GM18951 (cell line): ENCODE measurements at regions not wholly inside any gene's neighbourhood (a gene's known extent, or its start where the extent isn't known, plus 50 kb on each side); places are given as distances from the start of the nearest gene placed in this dataset.
"Not testable (repeated sequence)": the region's sequence is repeated elsewhere in the genome, so short reads cannot be mapped to it uniquely, and the experiment has no call there.

Experiments used
- POLR2A ChIP-seq: IDR thresholded peaks from 4 replicates; pipeline ENCODE4 v1.6.1; 2011; ENCODE audit warnings: mild to moderate bottlenecking; ENCODE audit not compliant: insufficient read length, insufficient read depth; ENCODE audit errors: extremely low read depth
- in situ Hi-C: fragments of 300-500 bp; cut with MboI; formaldehyde crosslinking; loops from one replicate; pipeline ENCODE4 v1.12.0; 2022; ENCODE audit warnings: low sequenced_read_pairs, mixed read lengths, inconsistent platforms; ENCODE audit not compliant: unreplicated experiment

GRCh38 chr3:106347350-106347749, 478.5 kb upstream of the CBLB start:
- in situ Hi-C loops, result no loop called here
- no peak for TF ChIP-seq POLR2A

DNA sequence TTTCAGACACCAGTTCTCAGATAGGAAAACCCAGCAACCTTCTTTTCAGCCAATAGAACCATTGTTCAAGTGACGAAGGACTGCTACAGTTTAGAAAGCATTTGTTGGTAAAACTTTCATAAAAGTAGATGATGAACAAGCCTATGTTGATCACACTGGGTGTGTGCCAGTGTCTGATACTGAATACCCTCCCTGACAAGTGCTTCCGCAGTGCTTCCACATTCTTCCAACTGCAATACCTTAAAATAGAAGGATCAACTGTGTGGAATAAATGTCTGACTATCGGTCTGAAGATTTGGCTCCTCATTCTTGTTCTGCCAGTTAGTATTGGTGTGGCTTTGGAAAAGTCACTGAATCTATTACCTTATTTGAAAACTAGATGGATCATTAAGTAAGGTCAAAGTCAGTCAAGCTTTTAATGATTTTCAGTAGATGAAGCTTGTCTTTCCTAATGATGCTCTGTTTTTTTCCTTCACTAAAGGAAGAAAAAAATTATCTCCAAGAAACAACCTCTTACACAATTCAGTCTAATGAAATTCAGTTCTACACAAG, 479.4 kb upstream of the CBLB start:
- TF ChIP-seq POLR2A, result no peak
- in situ Hi-C loops, result no loop called here

DNA sequence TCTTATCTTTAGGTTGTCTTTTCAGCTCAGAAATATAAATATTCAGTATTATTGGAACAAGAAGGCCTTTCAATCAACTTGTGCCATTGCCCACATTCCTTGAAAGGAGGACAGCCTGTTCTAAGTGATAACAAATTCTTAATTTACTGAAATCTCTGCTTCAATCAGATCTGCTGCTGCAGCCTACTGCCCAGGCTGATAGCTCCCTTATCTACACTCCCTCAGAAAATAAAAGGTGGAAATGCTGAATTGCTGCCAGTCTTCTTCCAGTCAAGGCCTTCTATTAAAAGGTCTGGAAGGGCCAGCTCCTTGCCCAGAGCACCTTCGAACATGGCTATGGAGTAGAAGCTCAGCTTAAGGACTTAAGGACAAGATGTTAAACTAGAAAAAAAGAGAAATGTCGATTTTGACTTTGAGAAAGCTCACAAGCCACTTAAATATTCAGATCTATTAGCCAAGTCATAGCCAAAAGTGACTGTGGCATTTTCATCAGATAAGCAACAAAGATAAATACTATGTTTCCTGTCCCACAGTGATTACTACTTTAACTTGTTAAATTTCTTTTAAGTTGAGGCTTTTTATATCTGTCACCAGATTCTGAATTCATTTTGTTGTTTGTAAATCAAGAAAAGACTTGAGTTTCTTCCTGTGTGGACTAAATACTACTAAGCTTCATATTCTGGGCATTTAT, 480.5 kb upstream of the CBLB start:
- no peak for TF ChIP-seq POLR2A
- in situ Hi-C loops, result no loop called here

GRCh38 chr3:106355873-106356272, 487.1 kb upstream of the CBLB start:
- no peak for TF ChIP-seq POLR2A
- in situ Hi-C loops, result no loop called here

DNA sequence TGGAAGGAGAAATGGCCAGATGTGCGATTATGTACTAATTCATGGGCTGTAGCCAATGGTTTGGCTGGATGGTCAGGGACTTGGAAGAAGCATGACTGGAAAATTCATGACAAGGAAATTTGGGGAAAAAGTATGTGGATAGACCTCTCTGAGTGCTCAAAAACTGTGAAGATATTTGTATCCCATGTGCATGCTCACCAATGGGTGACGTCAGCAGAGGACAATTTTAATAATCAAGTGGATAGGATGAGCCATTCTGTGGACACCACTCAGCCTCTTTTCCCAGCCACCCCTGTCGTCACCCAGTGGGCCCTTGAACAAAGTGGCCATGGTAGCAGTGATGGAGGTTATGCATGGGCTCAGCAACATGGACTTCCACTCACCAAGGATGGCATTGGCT, 490.9 kb upstream of the CBLB start:
- TF ChIP-seq POLR2A, result no peak
- in situ Hi-C loops, result no loop called here

GRCh38 chr3:106360901-106361300, 492.1 kb upstream of the CBLB start:
- in situ Hi-C loops, result not testable (repeated sequence)

- in situ Hi-C loops, result no loop called here
- TF ChIP-seq POLR2A, result no peak
These were observed 495.7 kb upstream of the CBLB start for GRCh38 chr3:106364477-106364876.

- in situ Hi-C loops, result no loop called here
- no peak for TF ChIP-seq POLR2A
These were observed 496.4 kb upstream of the CBLB start for GRCh38 chr3:106365061-106365691.

GRCh38 chr3:106366352-106366751, 497.5 kb upstream of the CBLB start:
- TF ChIP-seq POLR2A, result no peak
- in situ Hi-C loops, result no loop called here

DNA sequence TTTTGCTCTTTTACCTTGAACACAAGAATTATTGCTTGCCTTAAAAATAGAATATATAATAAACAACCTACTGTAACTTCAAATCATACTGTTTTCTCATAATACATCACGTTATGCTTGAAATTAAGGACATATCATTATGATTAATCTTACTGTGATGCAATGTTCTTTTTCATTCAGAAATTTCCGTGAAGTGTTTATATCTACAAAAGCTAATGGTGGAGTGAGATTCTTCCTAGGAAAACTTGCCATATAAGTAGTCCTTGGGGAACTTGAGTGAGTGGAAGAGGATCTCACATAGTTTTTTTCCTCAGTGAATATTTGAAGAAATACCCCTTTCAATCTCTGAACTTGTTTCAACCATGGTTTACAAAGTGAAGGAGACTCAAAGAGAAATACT, 498.7 kb upstream of the CBLB start:
- in situ Hi-C loops, result no loop called here
- no peak for TF ChIP-seq POLR2A

DNA sequence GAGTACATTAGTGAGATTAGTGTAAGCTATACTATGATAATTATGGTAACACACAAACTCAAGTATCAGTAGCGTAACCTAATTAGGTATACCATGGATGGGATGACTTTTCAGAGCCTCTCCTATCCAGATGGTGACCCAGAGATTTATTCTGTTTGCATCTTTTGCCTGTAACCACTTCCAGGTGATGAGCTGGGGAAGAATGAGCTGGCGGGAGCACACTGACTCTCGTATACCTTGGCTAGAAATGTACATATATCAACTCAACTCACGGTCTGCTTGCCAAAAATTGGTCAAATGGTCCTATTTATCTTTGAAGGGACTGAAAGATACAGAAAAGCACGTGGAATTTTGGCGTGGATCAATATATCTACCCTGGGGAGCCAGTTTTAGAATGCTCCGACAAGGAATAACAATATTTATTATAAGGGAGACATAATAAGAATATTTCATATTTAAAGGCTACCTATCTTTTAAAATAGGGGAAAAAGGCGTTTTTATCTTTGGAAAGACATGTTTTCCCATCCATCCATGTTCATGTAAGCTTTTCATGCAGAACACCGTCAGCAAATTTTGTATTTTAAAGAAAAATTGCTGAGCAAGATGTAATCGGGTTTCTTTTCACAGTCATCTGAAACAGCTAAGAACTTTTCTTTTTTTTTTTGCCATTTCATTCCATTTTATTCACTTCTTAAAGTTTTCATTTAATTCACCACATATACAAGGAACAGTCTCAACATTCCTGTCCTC, 502.6 kb upstream of the CBLB start:
- no peak for TF ChIP-seq POLR2A
- in situ Hi-C loops, result no loop called here

- no peak for TF ChIP-seq POLR2A
- in situ Hi-C loops, result no loop called here
These were observed 503.4 kb upstream of the CBLB start for GRCh38 chr3:106371971-106372805.

DNA sequence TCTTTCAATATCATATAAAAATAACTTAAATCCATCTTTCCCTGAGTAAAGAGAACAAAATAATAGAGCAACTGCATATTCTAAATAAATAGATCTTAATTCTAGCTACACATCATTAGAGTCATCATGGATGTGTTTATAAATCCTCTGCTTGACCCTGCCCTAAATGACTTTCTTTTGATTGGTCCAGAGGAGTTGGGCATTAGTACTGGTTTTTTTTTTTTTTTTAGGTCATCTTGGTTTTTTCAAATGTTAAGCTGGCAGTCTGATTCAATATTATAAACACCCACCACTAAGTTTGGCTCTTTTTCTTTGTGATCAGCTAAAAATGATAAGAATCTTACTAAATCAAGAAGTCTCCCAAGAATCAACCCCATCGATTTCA, 504.0 kb upstream of the CBLB start:
- TF ChIP-seq POLR2A, result no peak
- in situ Hi-C loops, result no loop called here

DNA sequence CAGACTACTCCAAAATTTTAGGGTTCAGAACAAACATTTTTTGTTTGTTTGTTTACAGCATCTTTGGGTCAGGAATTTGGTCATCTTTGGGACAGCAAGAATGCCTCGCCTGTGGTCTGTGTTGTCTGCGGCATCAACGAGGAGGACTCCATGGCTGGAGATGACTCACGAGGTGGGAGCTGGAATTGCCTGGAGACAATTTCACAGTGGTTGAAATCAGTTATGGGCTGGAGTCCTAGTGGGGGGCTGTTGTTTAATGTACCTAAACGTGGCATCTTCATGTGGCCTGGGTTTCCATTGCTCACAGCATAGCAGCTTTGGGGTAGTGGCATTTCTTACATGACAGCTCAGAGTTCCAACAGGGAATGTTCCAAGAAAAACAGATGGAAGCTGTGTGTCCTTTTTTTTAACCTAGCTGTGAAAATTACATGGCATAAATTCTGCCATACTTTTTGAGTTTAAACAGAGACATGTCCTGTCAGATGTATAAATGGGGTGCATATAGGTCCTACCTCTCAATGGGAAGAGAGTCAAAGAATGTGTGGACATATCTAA, 507.3 kb upstream of the CBLB start:
- TF ChIP-seq POLR2A, result no peak
- in situ Hi-C loops, result no loop called here
